Testis (tissue), 2 donors: ENCODE measurements at regions not wholly inside any gene's neighbourhood (a gene's known extent, or its start where the extent isn't known, plus 50 kb on each side); places are given as distances from the start of the nearest gene placed in this dataset.

Experiments used
- POLR2A ChIP-seq: fragments of 450-650 bp; IDR thresholded peaks from one replicate; pipeline ENCODE4 v1.6.1; 2017; ENCODE audit warnings: antibody characterized with exemption, mild to moderate bottlenecking, moderate library complexity
- TF ChIP-seq, protein P1 (sequence below), 3 experiments: fragments of 450-650 bp in 2 of 3; fragments of 200-600 bp in 1 of 3; sonication (generic) in 1 of 3; IDR thresholded peaks; one replicate each; pipeline ENCODE4 v1.5.1; 2016 to 2019; ENCODE audit warnings: antibody characterized with exemption in 3 of 3, mild to moderate bottlenecking in 2 of 3, moderate library complexity in 1 of 3

DNA sequence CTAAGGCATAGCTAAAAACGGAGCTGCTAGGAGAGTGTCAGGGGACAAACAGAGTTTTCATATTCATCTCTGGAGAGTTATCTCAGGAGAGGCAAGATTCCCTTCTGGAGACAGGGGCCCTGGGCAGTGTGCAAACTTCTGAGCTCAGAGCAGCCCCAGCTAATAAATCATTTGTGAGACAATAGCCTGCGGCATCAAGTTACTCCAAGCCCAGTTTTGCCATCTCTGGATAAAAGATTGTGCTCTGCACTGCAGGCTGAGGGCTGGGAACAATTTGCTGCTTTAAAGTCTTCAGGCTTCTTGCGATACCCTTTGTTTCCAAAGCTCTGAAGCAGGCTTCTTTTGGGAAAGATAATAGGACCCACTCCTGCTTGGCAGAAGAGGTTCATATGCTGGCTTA lies 164.3 kb upstream of the BRINP1 start:
- TF ChIP-seq POLR2A, result no peak
- TF ChIP-seq, protein P1, sequence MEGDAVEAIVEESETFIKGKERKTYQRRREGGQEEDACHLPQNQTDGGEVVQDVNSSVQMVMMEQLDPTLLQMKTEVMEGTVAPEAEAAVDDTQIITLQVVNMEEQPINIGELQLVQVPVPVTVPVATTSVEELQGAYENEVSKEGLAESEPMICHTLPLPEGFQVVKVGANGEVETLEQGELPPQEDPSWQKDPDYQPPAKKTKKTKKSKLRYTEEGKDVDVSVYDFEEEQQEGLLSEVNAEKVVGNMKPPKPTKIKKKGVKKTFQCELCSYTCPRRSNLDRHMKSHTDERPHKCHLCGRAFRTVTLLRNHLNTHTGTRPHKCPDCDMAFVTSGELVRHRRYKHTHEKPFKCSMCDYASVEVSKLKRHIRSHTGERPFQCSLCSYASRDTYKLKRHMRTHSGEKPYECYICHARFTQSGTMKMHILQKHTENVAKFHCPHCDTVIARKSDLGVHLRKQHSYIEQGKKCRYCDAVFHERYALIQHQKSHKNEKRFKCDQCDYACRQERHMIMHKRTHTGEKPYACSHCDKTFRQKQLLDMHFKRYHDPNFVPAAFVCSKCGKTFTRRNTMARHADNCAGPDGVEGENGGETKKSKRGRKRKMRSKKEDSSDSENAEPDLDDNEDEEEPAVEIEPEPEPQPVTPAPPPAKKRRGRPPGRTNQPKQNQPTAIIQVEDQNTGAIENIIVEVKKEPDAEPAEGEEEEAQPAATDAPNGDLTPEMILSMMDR (IDR thresholded peaks at IDR 0.05), result no peak
